ENCODE measurements at regions not wholly inside any gene's neighbourhood (a gene's known extent, or its start where the extent isn't known, plus 50 kb on each side); places are given as distances from the start of the nearest gene placed in this dataset.
A peak's percentile ranks its signal among the peaks of the same experiment; 100 is the strongest.

DNA sequence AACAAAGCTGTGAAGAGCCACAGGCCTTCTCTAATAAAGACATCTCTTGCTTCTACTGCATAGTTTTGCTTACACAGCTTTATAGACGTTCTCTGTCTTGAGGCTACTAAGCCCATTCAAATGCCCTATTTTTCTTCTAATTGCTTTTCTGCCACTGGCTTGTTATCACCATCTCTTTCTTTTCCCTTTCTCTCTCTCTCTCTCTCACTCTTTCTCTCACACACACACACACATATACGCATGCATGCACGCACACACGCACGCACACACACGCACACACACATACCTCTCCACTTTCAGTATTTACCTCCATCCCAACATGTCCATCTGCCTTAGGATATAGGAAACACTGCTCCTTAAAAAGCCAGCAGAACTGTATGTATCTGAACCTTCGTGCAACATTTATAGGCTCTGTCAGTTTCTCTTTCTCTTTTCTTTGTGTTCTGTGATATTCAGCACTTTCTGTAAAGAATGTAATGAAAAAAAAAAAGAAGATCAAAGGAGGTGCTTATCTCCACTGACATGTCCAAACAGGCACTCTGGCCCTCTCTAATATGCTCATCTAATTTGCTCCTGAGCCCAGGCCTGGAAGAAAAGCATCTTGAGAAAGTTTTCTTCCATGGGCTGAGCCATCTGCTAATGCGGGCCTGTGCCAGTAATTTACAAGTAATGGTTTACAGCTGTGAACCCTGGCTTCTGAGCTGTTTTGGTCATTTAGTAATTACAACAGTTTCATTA, 1046.7 kb upstream of the MAP3K7 start:
- TF ChIP-seq, protein P1, sequence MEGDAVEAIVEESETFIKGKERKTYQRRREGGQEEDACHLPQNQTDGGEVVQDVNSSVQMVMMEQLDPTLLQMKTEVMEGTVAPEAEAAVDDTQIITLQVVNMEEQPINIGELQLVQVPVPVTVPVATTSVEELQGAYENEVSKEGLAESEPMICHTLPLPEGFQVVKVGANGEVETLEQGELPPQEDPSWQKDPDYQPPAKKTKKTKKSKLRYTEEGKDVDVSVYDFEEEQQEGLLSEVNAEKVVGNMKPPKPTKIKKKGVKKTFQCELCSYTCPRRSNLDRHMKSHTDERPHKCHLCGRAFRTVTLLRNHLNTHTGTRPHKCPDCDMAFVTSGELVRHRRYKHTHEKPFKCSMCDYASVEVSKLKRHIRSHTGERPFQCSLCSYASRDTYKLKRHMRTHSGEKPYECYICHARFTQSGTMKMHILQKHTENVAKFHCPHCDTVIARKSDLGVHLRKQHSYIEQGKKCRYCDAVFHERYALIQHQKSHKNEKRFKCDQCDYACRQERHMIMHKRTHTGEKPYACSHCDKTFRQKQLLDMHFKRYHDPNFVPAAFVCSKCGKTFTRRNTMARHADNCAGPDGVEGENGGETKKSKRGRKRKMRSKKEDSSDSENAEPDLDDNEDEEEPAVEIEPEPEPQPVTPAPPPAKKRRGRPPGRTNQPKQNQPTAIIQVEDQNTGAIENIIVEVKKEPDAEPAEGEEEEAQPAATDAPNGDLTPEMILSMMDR (IDR thresholded peaks at IDR 0.05; ENCODE audit: control insufficient read depth, extremely low read depth, insufficient read depth): no peak
- H3K4me3 ChIP-seq (ENCODE audit: low read depth, low read length): no peak overlapping the region
- no peak for DNase-seq (ENCODE audit: low read depth)

DNA sequence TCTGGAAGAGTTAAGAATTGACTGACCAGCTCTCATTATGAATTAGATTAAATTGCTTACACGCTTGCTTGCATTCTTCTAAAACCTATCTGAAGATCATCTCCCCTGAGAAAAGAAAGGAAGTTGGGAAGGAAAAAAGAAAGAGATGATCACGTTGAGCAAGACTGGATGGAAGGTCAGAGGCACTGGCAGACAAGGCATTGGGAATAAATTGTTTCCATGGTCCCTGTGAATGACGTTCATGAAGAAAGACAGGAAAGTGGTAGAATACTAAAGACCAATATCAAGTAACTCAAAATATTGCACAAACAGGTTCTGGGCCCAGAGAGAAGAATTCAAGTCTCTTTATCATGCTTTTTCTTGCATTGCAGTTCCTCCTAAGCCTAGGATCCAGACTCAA, 1045.4 kb upstream of the MAP3K7 start:
- no peak for DNase-seq (ENCODE audit: low read depth)
- H3K4me3 ChIP-seq (ENCODE audit: low read depth, low read length): no peak overlapping the region
- TF ChIP-seq, protein P1 (IDR thresholded peaks at IDR 0.05; ENCODE audit: control insufficient read depth, extremely low read depth, insufficient read depth): no peak

GRCh38 chr6:91631227-91631626, 1044.4 kb upstream of the MAP3K7 start:
- no peak overlapping the region for H3K4me3 ChIP-seq (ENCODE audit: low read depth, low read length)
- DNase-seq (ENCODE audit: low read depth): no peak
- TF ChIP-seq, protein P1 (IDR thresholded peaks at IDR 0.05; ENCODE audit: control insufficient read depth, extremely low read depth, insufficient read depth): no peak

DNA sequence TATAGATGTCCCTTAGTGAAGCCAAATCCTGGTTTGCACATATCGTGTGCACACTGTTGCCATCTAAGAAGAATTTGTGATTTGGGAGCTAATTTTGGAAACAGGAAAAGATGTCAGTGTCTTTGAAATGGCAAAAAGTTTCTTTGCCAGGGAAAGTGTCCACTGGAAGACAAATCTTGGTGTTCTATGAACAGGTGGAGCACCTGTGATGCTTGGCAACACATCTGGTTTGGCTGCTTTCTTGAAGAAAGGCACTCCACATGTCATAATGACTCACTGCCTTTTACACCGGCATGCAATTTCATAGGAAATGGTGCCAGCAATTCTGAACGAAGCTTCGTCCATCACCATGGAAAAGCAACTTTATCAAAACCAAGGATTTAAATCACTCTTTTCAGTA, 1040.0 kb upstream of the MAP3K7 start:
- no peak overlapping the region for H3K4me3 ChIP-seq (ENCODE audit: low read depth, low read length)
- peak; percentile 10 for DNase-seq (ENCODE audit: low read depth)
- TF ChIP-seq, protein P1 (IDR thresholded peaks at IDR 0.05; ENCODE audit: control insufficient read depth, extremely low read depth, insufficient read depth): no peak

GRCh38 chr6:91613481-91613880, 1026.6 kb upstream of the MAP3K7 start:
- no peak overlapping the region for H3K4me3 ChIP-seq (ENCODE audit: low read depth, low read length)
- no peak for DNase-seq (ENCODE audit: low read depth)
- TF ChIP-seq, protein P1 (IDR thresholded peaks at IDR 0.05; ENCODE audit: control insufficient read depth, extremely low read depth, insufficient read depth): no peak

DNA sequence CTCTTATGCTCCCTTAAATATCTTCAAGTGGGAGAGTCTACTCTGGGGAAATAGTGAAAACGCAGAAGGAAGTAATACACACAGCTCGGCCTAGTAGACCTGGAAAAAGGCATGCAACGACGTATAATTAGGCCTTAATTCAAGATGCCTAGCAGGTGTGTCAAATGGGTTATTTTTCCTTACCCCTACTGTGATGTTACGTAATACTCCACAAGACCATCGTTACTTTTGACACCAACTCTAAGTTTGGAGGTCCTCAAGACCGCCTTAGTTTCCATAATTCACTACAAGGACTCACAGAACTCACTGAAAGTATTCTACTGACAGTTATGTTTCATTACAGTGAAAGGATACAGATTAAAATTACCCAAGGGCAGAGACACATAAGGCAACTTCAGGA, 1024.3 kb upstream of the MAP3K7 start:
- H3K4me3 ChIP-seq (ENCODE audit: low read depth, low read length): no peak overlapping the region
- TF ChIP-seq, protein P1 (IDR thresholded peaks at IDR 0.05; ENCODE audit: control insufficient read depth, extremely low read depth, insufficient read depth): no peak
- no peak for DNase-seq (ENCODE audit: low read depth)

- DNase-seq (ENCODE audit: low read depth): no peak
- no peak overlapping the region for H3K4me3 ChIP-seq (ENCODE audit: low read depth, low read length)
- TF ChIP-seq, protein P1 (IDR thresholded peaks at IDR 0.05; ENCODE audit: control insufficient read depth, extremely low read depth, insufficient read depth): no peak
These were observed 1021.6 kb upstream of the MAP3K7 start for GRCh38 chr6:91608428-91608827.
